Pulmonary artery endothelial cell (primary cell): ENCODE measurements at regions not wholly inside any gene's neighbourhood (a gene's known extent, or its start where the extent isn't known, plus 50 kb on each side); places are given as distances from the start of the nearest gene placed in this dataset.

ENCODE experiments used
- DNase-seq: peaks from one replicate; pipeline ENCODE4 v3.0.0-alpha.2; 2011; ENCODE audit warnings: low read depth, low spot score

DNA sequence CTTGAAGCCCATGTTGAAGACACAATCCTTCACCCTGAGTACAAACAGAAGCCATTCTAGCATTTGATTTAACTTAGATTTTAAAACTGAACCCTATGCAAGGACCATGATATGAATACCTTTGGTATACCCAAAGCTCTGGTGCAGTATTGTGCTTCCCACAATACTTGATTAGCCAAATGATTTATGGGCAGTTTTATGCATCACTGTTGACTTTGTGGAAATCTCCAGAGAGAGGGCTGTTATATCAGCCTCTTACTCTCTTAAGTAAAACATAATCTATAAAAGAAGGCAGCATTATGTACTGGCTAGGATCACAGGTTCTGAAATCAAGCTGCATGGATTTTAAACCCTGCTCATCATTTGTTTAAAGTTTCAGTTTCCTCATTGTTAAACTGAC, 762.8 kb downstream of the EFNA5 start:
- no peak for DNase-seq

DNA sequence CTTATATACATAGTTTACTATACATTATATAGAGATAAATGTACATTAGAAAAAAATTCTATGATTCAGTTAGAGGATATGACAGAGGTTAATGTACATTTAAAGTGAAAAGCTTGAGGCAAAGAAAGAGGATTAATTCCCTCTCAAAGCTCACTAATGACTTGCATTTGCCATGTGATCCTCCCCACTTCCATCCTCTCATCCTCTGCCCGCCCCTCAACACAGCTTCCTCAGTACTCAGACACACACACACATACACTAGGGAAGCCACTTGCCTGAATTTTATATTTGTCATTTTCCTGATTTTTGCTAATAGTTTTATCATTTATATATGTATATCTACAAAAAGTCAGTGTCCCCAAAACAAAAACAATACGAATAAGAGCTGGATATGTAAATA, 764.5 kb downstream of the EFNA5 start:
- no peak for DNase-seq

DNA sequence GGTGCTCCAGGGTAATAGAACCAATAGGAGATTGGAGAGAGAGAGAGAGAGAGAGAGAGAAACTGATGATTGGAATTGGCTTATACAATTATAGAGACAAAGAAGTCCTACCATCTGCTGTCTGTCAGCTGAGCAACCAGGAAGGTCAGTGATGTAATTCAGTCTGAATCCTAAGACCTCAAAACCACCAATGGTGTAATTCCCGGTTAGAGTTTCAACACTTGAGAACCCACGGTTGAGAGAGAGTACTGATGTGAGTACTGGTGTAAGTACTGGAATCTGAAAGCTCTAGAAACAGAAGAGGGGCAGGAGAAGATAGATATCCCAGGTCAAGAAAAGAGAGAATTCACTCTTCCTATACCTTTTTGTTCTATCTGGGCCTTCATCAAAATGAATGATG, 775.8 kb downstream of the EFNA5 start:
- no peak for DNase-seq

DNA sequence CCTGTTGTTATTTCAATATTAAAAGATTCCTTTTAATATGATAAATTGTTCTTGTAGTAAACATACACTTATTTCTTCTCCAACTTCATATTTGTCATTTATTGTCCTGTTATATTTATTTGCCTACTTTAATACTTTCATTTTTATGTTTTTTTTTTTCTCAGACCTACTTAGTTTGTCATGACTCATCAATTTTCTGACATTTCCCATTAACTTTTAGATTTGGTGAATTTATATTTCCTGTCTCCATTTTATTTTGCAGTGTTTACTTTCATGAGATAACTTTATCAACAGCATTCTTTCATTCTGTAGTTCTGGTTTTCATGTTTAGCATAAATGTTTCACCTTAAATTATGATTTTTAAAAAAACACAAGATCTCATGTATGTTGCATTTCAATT, 788.7 kb downstream of the EFNA5 start:
- no peak for DNase-seq

DNA sequence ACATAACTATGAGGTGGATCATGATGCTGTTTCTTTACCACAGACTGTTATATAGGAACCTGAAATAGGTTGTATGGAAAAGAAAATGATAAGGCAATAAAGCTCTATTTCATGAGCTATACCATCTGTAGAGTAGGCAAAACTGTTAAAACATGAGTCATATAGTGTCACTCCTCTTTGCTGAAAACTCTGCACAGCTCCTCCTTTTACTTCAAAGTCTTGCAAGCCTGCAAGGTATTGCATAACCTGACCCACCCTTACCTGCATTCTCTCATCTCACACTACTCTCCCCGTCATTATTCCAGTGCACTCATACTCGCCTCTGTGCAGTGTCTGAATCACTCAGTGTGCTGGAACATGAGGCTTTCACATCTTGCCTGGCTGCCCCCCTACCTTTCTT, 790.1 kb downstream of the EFNA5 start:
- DNase-seq, result no peak

DNA sequence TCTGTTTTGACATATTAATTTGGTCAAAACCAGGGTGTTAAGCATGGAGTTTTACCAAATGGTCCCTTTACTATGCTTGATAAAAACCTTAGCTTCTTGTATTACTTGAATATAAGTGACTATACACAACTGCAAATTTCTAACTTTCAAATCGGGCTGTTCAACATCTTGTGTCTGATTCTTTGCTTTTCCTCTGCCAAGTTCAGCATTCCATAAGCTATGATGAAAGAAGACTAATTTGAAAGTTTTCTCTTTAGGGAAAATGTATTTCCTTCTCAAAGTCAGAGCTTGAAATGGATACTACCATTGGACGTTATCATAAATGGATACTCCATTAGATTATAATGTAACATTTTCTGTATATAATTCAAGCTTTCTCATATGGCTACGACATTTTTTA, 792.9 kb downstream of the EFNA5 start:
- DNase-seq, result no peak

DNA sequence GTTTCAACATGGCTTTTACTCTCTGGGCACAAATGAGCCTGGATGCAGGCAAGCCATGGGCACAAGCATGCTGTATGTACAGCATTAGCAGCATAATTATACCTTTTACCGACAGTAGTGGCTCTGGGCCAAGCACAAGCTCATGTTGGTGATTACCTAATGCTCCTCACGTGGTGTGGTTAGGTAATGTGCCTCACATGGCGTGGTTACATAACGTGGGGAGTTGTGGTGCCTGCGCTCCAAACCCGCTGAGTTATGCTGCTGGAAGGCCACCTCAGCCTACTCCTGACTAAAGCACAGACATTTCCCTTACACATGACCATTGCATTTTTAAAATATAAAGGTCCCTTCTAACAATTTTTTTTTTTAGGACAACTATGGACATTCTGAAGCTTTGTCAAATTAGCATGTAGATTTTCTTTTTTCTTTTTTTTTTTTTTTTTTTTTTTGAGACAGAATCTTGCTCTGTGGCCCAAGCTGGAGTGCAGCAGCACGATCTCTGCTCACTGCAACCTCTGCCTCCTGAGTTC, 794.0 kb downstream of the EFNA5 start:
- no peak for DNase-seq

DNA sequence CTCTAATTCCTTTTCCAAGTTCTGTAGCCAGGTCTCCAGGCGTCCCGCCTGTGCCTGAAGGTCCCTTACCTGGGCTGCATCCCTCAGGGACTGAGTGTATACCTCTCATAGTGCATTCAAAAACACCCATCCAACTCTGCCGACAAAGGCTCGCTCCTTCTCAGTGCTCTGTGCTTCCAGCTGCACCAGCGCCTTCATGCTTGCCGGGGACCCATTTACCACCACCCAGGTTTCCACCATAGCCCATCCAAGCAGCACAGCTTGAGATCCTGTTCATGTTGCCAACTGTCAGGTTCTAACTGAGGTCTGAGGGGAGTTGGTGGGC, 794.5 kb downstream of the EFNA5 start:
- no peak for DNase-seq

DNA sequence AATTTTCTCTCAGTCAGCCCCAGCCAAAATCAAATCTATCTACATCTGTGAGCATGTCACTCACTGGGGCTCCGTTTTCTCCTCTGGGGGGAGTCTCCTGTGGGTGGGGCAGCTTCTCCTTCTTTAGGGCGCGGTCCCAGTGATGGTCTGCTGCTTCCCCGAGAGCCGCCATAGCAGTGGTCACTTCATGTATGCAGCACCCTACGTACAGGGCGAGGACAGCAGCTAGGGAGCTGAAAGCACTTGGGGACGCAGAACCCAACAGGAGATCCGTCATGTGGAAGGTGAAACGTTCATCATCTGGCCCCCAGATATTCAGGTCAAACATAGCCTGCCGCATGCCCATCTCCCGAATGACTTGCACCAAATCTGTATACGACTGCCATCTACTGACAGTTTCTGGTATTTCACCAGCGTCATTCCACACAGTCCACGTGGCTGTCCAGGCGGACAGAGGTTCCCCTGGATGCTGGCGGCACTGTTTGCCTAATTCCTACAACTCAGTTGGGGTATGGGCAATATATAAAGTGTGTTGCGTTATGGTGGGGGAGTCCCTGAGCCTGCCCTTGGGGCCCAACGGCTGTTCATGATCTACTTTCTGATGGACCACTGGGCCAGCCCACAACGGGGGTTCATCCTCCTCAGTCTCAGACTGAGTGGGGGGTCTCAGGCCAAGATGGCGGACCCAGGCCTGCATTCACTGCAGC, 795.0 kb downstream of the EFNA5 start:
- no peak for DNase-seq

DNA sequence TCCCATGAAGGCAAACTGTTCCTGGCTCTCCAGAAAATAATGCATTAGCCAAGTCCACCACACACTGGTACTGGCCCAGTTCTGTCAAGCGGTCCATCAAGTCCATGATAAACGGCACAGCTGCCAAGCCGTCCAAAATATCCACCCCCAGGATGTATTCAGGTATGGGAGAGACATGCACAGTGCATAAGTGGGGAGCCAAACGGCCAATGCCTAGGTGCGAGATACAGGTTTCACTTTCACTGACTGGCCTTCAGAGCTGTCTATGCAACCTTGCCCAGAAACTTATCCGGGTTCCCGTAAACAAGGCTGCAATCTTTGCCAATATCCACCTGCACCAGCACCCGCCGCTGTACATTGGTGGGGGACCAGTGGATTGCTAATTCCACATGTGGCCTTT, 795.8 kb downstream of the EFNA5 start:
- DNase-seq, result no peak

DNA sequence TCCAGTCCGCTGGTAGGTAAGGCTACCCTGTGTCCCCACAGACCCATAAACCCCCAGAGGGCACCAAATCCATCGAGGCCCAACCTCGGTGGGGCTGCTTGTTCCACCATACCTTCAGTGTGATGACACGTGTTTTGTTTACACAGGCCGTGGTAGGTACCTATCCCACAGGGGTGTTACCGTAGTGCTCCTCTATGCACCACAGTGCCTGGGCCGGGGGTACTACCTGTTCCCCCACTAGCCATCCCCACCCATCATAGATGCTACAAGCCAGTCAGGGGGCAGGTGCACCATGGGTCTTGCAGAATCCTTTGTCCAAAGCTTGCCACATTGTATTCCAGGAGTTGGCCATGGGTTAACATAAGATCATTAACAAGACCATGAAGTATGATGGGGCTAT, 796.2 kb downstream of the EFNA5 start:
- no peak for DNase-seq

DNA sequence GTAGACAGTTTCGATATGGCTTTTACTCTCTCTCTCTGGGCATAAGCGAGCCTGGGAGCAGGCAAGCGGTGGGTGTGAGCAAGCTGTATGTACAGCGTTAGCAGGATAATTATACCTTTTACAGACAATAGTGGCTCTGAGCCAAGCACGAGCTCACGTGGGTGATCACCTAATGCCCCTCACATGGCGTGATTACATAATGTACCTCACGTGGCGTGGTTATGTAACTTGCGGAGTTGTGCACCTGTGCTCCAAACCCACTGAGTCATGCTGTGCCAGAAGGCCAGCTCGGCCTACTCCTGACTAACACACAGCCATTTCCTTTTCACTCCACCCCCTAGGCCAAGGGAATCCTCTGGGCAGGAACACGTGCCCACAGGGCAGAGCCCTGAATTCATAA, 797.2 kb downstream of the EFNA5 start:
- no peak for DNase-seq

DNA sequence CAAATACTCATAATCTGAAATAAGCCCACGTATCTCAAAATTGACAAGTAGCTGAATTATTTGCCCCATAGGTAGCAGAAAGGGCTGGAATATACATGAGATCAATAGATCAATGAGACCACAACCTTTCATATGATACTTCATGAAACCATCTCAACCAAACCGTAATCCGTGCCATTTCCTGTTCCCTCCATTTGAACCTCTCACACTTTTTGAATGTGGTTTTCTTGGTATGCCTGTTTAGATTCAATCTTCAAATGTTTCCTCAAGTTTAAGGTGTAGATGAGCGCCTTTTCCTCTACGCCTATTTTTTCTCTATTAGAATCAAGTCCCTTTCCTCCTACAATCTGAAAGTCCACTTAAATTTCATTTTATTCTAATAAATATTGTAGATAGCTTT, 805.5 kb downstream of the EFNA5 start:
- DNase-seq, result no peak

DNA sequence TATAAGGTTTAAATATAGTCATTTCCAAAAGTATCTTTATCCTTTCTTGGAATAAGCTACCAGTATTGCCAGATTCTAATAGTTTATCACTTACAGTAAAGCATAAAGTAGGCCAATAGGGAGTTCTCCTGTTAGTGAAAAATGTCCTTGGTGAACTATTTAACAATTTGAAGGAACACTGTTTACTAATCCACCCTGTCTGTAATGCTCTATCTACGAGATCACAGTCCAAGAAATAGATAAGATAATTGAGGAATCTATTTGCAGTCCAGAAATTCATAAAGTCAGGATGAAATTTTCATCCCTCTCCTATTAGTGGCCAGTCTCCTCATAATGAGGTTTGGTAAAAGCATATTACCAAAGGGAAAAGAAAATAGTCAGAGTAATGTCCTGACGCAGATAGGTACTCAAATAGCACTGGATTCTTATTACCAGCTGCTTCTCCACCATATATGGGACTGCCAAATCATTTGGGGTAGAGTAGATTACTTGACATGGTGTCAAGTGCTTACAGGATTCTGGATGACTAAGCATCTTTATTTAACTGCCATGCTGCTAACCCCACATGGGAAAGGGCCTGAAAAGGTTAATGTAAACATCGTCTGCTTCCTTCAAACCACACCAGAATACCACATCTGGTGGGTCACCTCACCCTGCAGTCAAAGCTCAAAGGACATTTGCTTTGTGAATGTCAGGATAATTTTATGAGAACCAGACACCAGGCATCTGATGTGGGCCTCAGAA, 808.1 kb downstream of the EFNA5 start:
- peak; percentile 7 for DNase-seq

DNA sequence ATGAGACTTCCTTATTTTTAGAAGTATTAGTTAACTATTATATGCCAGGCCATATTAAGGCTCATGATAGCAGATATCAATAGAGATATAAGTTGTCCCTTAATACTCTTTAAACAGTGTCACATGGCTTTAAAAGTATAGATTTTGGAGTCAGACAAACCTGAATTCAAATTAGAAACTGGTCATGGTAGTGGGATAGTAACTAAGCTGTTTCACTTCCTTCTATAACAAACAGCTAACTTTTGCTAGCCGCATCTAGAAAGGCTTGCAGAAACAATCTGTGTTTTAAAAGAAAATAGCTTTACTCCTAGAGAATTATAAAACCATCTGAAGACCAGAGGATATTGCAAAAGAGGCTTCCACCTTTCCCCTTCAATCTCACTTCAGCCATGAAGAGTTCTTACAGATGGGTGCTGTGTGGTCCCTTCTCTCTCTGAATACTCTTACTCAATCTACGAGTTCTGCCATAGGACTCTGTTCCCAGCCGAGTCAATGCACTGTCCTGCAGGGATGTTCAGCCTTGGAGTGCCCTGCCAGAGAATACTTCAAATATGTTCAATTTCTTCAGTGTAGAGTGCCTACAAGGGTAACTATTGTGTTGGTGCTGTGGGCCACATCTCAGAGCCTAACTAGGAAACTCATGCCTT, 810.2 kb downstream of the EFNA5 start:
- no peak for DNase-seq

DNA sequence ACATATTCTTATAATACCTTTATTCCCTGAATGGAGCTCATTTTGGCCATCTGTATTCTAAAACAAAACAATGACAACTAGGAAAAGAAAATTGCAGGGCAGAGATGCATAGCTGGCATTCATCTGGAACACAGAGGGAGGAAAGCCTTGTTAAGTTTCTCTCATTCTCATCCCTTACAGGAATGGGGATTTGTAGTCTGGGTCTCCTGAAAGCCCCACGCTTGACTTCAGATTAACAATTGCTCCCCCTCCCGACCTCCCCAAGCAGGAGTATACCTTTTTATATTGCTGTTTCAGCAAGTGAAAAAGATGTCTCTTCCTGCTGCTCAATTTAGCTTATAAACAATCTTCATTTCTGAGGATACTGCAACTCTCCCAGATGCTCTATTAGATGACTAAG, 812.1 kb downstream of the EFNA5 start:
- no peak for DNase-seq

DNA sequence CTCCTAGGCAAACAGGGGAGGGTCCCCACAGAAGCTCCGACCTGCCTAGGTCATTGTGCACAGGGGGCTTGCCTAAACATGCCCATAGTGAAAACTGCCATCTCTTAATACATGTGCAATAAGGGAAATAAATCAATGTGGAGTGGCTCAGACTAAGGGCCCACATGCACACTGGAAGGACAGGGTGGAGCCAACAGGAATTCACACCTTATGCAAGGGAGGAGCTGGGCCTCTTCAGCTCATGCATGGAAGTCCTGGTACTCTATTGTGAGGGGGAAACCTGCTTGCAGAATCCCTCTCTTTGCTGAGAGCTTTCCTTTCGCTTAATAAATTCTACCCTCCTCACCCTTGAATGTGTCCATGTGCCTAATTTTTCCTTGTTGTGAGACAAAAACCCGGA, 815.8 kb downstream of the EFNA5 start:
- DNase-seq, result no peak

DNA sequence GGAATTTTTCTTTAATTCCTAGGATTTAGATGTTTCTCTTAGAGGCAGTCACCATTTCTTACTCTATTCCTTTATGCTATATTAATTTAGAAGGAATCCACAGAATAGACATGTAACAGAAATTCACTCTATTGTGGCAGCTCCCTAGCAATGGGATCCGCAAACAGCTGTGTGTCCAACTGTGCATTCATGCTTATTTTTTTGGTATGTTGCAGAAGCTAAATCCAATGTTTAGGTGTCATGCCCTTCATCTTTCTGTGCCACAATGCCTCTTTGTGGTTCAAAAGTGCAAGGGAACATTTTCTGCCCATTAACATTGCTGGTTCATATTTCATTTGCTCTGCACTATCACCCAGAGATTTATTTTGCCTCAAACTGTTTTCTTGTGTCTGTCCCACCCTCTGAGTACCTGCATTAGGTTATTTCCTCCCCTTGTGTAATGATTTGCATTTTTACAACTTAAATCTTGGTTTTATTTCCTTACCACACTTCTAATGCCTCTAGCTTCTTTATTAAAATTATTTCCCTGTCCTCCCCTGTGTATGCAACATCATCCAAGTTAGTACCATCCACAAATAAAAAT, 816.5 kb downstream of the EFNA5 start:
- DNase-seq, result no peak

DNA sequence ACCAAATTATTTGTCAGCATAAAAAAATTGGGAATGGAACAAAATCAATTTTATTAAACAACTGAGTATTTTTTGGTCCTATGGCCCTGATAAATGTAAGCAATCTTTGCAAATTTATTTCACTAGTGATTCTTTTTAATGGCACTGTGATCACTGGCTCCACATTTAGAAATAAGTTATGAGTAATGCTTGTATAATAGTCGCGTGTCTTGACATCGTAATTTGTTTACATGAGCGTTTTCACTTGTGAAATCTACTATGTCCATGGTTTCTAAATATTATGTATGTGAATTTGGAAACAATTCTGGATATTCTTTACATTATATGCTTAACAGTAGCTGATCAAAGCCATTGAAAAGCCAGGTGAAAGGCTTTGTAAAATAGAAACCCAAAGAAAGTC, 817.5 kb downstream of the EFNA5 start:
- no peak for DNase-seq

DNA sequence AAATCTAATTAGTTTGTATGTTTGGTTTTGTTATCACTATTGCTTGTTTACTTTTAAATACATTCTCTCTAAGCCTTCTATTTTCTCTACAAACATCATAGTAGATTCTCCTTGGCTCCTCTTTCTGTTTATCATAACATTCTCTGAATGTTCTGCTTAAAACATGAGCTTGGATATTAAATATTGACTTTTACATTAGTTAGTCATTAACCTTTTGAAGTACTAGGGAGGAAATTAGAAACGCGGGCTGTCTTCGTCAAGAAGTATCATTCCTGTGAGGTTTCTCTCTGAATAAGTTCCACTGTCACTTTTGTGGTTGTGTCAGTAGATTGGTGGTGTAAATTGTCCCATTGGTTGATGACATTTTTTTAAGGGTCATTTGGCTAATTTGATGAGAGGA, 821.5 kb downstream of the EFNA5 start:
- DNase-seq, result no peak

DNA sequence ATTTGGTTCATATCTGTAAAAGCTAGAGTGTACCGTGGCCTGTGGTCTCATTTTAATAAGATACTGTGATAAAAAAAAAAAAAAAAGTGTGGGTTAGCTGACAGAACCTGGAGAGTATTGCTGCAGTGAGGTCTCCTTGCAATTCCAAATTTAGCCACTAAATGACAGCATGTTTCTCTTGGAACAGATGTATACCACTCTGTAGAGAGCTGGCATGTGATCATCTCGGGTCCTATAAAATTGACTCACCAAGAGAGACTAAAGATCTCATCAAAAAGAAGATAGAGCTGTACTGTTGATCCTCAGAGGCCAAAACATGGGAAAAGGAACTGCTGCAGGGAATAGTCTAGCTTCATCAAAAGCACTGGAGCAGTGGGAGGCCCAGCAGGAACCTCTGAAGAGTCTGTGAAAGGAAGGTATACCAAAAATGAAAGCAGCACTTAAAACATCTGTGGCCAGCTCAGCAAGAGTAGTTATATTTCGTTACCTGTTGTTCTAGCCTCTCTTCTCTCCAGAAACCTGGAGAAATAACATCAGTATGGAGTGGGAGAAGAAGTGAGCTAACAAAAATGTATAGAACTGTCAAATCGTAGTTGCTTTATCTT, 826.8 kb downstream of the EFNA5 start:
- DNase-seq, result no peak

DNA sequence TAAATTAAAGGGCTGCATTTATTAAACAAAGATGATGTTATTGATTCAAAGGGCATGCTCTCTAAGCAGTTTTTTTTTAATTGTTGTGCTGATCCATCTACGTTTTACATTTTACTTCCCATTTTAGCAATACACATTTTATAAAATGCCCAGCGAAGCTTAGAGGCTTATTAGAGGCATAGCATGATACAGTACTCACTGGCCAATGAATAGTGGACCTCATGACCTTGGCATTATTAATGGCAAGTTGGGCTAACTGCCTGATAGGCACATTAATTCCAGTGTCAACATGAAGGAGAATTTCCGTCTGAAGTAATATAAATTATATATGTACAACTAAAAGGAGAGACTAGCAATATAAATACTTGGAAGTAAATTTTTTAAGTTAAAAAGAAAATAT, 837.2 kb downstream of the EFNA5 start:
- DNase-seq, result no peak
